ENCODE measurements at regions not wholly inside any gene's neighbourhood (a gene's known extent, or its start where the extent isn't known, plus 50 kb on each side); places are given as distances from the start of the nearest gene placed in this dataset.

DNA sequence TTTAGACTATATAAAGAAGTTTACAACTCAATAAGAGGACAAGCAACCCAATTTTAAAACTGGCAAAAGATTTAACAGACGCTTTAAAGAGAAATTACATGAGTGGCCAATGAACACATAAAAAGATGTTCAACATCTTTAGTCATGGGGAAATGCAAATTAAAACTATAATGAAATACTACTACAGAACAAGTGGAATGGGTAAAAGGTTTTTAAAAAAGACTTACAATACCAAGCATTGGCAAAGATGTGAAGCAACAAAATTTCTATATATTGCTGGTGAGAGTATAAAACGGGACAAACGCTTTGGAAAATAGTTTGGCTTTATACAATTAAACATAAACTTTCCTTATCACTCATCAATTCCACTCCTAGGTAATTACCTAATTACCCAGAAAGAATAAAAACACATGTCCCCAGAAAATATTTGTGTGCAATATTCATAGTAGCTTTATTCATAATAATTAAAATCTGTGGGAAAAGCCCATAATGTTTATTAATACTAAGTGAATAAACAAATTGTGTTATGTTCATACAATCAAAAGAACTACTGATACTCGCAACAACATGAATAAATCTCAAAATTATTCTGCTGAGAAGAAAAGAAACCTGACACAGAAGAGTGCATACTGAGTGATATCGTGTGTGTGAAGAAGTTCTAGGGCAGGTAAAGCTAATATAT is 76.7 kb upstream of the MYCN start:
- DNase-seq (ENCODE audit: low read depth), result no peak

DNA sequence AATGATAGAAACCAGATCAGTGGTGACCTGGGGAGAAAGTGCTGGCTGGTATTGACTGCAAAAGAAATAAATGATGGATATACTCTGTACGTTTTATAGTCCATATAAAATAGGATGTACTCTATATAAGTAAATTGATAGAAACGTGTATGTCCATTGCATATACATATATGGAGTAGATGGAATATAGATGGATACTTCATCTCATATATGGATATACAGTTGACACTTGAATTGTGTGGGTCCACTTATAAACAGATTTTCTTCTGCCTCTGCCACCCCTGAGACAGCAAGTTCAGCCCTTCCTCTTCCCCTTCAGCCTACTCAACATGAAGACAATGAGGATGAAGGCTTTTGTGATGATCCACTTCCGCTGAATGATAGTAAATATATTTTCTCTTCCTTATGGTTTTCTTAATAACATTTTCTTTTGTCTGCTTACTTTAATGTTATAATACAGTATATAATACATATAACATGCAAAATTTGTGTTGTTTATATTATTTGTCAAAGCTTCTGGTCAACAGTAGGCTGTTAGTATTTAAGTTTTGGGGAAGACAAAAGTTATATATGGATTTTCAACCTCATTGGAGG is 76.1 kb upstream of the MYCN start:
- DNase-seq (ENCODE audit: low read depth), result no peak

DNA sequence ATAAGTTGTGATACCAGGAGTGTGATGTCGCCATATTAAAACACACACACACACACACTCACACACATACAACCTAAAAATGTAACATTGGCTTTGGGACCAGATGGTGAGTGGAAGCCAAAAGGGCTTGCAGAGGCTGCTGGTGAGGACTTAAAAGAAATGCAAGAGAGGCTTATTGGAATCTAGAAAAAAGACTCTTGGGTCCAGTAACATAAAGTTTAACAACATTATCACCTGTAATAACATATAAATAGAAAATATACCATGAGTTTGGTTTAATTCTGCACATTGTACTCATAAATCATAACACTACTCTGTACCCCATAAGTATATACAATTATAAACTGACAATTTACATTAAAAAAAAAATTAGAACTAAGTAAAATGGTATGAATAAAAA is 74.4 kb upstream of the MYCN start:
- no peak for DNase-seq (ENCODE audit: low read depth)

DNA sequence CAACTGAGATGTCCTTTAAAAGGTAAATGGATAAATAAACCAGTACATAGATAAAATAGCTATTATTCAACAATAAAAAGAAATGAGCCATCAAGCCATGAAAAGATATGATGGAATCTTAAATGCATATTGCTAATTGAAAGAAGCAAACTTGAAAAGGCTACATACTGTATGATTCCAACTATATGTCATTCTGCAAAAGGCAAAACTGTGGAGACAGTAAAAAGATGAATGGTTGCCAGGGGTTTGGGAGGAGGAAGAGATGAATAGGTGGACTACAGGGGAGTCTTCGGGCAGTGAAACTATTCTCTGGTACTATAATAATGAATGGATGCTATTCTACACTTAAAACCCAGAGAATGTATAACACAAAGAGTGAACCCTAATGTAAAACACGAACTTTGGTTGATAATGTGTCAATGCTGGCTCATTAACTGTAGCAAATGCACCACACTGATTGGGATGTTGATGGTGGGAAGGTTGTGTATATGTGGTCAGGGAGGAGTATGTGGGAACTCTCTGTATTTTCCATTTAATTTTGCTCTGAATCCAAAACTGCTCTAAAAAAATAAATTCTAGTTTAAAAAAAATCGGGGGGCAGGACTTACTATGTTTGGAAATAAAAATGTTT is 73.7 kb upstream of the MYCN start:
- no peak for DNase-seq (ENCODE audit: low read depth)

DNA sequence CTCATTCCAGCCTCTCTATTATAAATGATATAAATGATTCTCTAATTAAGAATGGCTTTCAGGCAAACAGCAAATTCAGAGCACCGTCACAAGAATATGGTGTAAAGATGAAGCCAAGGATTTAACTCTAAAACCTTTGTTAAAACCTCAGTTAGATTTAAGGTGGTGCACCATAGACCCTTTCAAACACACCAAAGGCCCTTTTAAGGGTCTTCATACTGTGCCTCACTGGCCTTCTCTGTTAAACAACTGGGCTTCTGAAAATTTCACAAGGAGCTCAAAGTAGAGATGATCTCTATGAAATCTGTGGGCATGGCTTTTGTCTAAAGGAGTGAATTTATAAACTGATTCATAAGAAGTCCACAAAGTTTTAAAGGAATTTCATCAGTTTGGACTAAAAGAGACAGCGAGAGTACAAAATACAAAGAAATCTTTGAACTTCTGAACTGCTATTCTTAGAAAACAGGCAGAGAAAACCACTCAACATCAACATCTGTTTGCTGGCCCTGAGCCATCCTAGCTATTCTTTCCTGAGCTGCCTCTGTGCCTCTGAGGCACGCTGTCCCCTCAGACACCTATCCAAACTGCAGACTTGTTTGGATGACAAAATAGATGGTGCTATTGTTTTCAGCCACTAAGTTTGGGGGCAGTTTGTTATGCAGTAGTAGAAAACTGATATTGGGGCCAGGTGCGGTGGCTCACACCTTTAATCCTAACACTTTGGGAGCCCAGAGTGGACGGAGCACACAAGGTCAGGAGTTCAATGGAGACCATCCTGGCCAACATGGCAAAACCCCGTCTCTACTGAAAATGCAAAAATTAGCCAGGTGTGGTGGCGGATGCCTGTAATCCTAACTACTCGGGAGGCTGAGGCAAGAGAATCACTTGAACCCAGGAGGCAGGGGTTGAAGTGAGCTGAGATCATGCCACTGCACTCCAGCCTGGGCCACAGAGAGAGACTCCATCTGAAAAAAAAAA is 72.9 kb upstream of the MYCN start:
- no peak for DNase-seq (ENCODE audit: low read depth)

DNA sequence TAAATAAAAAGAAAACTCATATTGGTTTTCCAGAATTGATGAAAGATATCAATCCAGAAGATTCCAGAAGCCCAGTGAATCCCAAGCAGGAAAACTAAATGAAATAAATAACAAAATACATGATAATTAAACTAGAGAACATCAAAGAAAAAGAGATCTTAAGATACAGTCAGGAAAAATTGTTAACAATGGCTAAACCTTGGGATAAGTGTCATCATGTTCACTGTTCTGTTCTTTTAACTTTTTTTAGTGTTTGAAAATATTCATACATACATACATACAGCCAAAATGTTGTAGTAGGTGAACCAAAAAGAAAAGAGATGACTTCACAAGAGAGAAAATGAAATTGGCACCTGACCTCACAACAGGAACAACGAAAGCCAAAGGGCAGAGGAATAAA is 72.2 kb upstream of the MYCN start:
- no peak for DNase-seq (ENCODE audit: low read depth)

DNA sequence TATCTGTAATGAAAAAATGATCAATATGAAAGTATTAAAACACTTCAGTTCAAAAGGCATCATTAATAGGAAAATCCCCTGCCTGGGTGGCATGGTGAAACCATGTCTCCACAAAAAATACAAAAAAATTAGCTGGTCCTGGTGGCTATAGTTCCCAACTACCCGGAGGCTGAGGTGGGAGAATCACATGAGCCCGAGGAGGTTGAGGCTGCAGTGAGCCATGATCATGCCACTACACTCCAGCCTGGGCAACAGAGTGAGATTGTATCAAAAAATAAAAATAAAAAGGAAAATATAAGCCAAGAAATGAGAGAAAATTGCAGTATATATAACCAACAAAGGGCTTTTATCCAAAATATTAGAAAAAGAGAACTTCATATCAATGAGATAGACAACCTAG is 71.6 kb upstream of the MYCN start:
- DNase-seq (ENCODE audit: low read depth), result no peak

DNA sequence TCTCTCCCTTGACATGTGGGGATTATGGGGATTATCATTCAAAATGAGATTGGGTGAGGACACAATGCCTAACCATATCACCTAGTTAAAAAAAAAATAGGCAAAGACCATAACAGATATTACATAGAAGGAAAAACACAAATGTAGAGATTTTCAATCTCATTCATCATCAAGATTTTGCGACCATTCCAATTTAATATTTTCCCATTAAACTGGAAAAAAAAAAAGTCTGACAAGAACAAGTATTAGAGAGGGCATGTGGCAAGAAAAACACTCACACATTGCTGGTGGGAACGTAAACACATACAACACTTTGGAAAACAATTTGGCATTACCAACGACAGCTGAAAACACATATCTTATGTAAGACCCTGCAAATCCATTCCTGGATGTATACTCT is 71.0 kb upstream of the MYCN start:
- no peak for DNase-seq (ENCODE audit: low read depth)

DNA sequence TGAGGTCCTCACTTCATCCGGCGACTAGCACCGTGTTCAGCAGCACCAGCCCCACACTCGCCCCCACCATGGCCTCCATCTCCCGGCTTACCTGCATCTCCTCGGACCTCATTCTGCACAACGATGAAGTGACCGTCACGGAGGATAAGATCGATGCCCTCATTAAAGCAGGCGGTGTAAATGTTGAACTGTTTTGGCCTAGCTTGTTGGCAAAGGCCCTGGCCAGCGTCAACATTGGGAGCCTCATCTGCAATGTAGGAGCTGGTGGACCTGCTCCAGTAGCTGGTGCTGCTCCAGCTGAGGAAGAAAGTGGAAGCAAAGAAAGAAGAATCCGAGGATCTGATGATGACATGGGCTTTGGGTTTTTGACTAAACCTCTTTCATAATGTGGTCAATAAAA is 70.5 kb upstream of the MYCN start:
- no peak for DNase-seq (ENCODE audit: low read depth)

DNA sequence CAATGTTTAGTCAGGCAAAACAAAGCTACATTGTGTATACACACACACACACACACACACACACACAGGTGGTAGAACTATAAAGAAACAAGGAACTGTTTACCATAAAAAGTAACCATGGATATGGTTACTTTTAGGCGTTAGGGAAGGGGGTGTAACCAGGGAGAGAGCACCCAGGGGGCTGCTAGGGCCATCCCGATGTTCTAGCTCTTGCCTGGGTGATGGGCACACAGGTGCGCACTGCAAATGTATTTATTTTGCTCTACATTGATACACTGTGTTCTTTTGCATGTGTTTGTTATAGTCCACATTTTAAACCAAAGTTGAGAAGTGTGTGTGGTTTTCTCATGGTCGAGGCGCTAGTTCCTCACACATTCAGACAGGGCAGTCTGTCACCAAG is 69.8 kb upstream of the MYCN start:
- DNase-seq (ENCODE audit: low read depth), result no peak

DNA sequence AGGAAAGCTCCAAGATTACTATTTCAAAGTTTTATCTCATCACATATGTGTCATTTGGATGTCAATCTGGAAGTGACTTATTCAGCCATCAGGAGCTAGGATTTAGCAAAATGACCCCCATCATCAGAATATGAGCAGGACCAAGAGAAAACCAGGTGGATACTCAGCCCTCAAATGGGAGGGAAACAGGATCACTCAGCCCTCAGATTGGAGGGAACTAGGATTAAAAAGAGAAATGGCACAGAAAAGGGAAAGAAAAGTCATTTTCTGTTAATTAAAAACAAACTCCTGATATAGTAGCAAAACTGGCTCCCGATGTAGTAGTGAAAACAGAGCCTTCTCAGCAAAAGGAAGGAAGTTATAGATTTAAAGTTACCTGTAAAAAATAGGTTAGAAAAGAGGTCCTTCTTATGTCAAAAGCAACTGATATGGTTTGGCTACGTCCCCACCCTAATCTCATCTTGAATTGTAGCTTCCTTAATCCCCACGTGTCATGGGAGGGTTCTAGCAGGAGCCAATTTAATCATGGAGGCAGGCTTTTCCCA is 69.0 kb upstream of the MYCN start:
- no peak for DNase-seq (ENCODE audit: low read depth)

DNA sequence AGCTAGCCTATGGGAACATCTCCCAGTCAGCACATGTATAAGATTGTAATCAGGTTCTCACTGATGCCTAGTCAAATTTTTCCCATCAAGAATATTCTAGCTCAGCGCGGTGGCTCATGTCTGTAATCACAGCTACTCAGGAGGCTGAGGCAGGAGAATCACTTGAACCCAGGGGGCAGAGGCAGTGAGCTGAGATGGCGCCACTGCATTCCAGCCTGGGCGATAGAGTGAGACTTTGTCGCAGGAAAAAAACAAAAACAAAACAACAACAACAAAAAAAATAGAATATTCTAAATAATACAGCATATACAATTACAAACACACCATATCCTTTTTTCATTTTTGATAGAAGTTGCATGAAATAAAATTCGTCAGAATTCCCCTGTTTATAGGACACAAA is 67.5 kb upstream of the MYCN start:
- no peak for DNase-seq (ENCODE audit: low read depth)

DNA sequence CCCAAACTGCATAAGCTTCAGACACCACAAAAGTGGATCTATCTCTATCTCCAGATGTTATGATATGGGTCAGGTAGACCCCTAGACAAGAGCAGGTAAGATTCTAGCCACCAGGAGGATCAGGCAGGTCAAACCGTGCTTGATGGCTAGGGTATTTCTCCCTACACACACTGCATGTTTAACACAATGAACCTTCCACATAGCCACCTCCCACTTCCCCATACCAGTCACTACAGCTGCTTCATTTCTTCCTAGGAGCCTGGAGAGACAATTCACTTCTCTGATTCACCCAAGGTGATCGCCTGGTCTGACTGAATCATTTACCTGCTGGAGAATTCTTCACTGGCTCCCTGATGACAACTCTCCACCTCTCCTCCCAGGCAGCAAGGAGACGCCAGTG is 66.0 kb upstream of the MYCN start:
- DNase-seq (ENCODE audit: low read depth), result no peak

DNA sequence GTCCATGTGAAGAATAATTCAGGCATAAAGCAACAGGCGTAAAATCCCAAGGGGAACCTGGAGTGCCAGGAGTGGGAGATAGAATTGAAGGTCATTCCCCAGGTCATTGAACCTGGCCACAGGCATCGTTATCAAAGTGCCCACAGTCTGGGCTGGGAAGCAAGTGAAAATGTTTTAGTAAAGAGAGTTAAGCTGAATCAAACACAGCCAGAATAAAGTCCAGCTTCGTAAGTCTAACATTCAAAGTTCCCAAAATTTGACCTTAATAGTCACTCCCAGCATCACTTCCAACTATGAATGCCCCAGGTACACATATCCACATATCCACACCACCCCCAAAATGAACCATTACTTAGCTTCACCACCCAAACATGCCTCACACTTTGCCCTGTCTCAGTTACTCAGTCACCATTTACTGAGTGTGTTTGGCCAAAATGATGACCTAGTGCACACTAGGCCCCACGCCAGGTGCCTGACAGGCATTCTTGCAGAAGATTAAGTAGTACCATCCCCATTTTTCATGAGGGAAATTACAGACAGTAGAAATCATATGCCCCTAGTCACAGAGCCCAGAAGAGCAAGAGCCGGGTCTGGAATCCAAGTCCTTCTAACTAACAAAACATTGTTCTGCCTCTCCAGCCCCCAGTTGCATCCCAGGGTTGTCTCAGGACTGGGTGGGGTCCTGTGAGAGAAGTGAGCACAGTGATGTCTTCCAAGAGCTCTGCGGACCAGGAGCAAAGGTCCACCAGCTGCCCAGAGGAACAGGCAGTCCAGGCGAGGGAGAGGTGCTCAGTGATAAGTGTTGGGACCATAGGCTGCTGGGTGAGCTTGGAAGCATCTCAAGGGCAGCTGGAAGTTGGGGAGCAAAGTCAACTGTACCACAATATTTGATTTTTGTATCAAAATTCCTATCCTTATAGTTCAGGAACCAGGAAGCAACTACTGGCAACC is 65.2 kb upstream of the MYCN start:
- DNase-seq (ENCODE audit: low read depth), result no peak

DNA sequence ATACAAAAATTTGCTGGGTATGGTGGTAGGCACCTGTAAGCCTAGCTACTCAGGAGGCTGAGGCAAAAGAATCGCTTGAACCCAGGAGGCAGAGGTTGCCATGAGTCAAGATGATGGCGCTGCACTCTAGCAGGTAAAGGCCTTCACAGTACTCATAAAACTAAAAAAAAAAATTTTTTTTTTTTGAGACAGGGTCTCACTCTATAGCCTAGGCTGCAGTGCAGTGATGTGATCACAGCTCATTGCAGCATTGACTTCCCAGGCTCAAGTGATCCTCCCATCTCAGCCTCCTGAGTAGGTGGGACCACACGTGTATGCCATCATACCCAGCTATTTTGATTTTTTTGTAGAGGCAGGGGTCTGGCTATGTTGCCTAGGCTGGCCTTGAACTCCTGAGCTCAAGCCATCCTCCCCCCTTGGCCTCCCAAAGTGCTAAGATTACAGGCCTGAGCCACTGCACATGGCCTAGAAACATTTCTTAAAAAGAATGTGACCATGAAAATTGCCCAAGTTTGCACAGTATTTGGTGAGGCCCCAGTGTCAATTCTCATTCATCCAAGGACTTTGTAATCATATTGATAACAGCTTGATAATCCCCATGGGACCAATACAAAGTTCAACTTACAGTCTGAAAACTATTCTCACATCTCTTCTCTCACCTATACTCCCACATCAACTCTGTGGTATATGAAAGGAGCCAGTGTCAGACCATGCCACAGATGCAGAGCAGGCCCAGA is 64.2 kb upstream of the MYCN start:
- no peak for DNase-seq (ENCODE audit: low read depth)

DNA sequence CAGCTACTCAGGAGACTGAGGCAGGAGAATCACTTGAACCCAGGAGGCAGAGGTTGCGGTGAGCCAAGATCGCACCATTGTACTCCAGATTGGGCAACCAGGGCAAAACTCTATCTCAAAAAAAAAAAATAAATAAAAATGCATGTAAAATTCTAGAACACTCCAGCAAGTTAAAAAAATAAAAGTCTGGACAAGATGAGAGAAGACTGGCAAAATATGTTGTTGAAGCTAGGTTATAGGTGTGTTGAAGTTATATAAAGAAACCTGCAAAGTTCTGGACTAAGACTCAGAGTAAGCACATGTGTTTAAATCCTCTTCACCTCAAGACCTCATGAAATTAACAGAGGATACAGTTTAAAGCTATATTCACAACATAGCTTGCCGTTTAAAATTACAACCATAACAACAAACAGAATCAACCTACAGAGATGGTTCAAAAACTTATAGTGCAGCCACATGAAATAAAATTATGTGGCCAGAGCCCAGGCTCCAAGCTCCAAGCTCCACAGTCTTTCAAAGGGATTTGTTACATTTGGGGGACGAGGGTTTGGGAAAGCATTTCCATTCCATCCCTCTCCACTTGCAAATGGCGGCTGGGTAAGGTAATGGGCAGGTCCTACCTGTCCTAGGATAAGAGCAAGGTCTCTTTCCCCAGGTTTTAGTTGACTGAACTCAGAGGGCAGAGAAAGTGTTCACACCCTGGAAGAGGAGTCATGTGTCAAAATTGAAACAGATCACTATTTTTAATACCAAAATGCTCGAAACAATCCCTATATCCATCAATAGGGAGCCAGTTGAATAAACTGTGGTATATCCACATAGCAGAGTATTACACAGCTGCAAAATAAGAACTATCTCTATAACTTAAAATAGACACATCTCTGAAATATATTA is 59.9 kb upstream of the MYCN start:
- no peak for DNase-seq (ENCODE audit: low read depth)

DNA sequence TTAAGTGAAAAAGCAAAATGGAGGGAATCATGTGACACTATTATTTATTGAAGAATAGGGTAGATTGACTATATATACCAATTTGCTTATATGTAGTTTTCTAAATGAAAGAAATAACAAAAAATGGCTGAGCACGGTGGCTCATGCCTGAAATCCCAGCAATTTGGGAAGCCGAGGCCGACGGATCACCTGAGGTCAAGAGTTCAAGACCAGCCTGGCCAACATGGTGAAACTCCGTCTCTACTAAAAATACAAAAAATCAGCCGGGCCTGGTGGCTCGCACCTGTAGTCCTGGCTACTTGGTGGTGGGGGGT is 59.3 kb upstream of the MYCN start:
- no peak for DNase-seq (ENCODE audit: low read depth)

DNA sequence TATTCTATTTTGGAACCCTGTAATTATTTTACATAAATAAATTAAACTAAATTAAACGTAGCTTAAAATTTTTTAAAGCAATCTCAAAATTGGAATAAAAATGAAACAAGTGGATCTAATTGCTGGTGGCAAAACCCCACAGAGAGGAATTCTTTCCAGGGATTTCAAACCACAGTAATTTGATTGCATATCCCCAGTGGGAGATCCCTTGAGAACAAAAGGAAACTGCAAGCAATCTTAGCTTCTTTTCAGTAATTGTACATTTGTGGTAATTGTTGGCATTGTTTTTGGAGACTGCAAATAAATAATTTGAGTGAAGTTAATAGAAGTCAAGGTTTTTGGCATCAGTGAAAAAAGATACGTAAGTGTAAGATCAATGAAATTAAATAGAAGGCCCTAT is 58.7 kb upstream of the MYCN start:
- DNase-seq (ENCODE audit: low read depth), result no peak

DNA sequence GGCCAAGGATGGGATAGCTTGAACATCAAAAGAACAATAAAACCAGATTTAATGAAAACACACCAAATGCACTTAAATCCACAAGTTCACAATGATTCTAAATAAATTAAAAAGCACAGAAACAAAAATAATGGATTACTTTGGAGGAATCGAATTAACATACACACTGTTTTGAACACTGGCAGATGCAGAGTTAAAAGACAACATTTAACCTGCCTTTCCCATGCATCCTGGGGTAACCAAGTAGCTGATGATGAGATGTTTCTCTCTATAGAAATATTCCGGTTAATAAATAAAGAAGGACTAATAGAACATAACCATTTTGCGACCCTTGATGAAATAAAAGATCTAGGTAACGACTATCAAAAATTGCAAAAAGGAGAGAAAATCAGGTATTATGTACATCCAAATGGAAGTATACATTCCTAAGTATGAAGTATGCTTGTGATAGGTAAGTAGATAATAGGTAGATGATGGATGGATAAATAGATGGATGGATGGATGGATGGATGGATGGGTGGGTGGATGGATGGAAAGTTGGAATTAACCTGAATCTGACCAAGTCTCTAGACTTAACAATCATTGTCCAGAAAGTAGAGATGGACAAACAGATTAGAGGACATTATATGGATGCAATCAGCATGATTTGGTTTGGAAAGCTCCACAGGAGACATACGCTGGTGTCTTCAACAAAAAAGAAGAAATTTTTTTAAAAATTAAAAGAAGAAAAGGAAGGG is 57.4 kb upstream of the MYCN start:
- DNase-seq (ENCODE audit: low read depth), result no peak

Data from M059J (cell line).